ENCODE measurements at regions not wholly inside any gene's neighbourhood (a gene's known extent, or its start where the extent isn't known, plus 50 kb on each side); places are given as distances from the start of the nearest gene placed in this dataset.

GRCh38 chr6:168783720-168784119 lies 342.7 kb downstream of the SMOC2 start:
- no peak for DNase-seq (ENCODE audit: extremely low spot score)
- TF ChIP-seq FOXA1 (IDR thresholded peaks at IDR 0.05) (no peak), NFRKB (IDR thresholded peaks at IDR 0.05) (no peak), CTBP1 (IDR thresholded peaks at IDR 0.05; ENCODE audit: borderline replicate concordance) (no peak), FOXM1 (IDR thresholded peaks at IDR 0.05; ENCODE audit: borderline replicate concordance) (no peak), L3MBTL2 (conservative IDR thresholded peaks at IDR 0.05) (no peak), SUZ12 (IDR thresholded peaks at IDR 0.05) (no peak), LEF1 (IDR thresholded peaks at IDR 0.05; ENCODE audit: borderline replicate concordance) (no peak), ARNT (IDR thresholded peaks at IDR 0.05) (no peak), PKNOX1 (IDR thresholded peaks at IDR 0.05) (no peak), HDGF (IDR thresholded peaks at IDR 0.05; ENCODE audit: borderline replicate concordance) (no peak), ZNF384 (IDR thresholded peaks at IDR 0.05) (no peak), BHLHE40 (IDR thresholded peaks at IDR 0.05; ENCODE audit: borderline replicate concordance) (no peak), ELF4 (IDR thresholded peaks at IDR 0.05) (no peak), FOXK2 (IDR thresholded peaks at IDR 0.05) (no peak), SP1 (IDR thresholded peaks at IDR 0.05) (no peak), TARDBP (IDR thresholded peaks at IDR 0.05) (no peak)
- ChIA-PET CTCF (no interaction called here), POLR2A (no interaction called here)

GRCh38 chr6:168782187-168782751 lies 341.3 kb downstream of the SMOC2 start:
- DNase-seq (ENCODE audit: extremely low spot score) = no peak
- ChIA-PET POLR2A (no interaction called here), CTCF (no interaction called here)
- TF ChIP-seq FOXA1 (IDR thresholded peaks at IDR 0.05) (no peak), HDGF (IDR thresholded peaks at IDR 0.05; ENCODE audit: borderline replicate concordance) (no peak), NFRKB (IDR thresholded peaks at IDR 0.05) (no peak), LEF1 (IDR thresholded peaks at IDR 0.05; ENCODE audit: borderline replicate concordance) (no peak), ELF4 (IDR thresholded peaks at IDR 0.05) (no peak), SUZ12 (IDR thresholded peaks at IDR 0.05) (no peak), FOXM1 (IDR thresholded peaks at IDR 0.05; ENCODE audit: borderline replicate concordance) (no peak), BHLHE40 (IDR thresholded peaks at IDR 0.05; ENCODE audit: borderline replicate concordance) (no peak)

GRCh38 chr6:168778201-168778600 lies 337.2 kb downstream of the SMOC2 start:
- ChIA-PET CTCF (interaction anchor here (0.6 kb wide), 1 partner anchor 196 kb away, joined by 3 read pairs; no protein-coding TSS in a partner anchor), POLR2A (no interaction called here)
- TF ChIP-seq NFRKB (IDR thresholded peaks at IDR 0.05) (no peak), L3MBTL2 (conservative IDR thresholded peaks at IDR 0.05) (no peak), FOXA1 (IDR thresholded peaks at IDR 0.05) (no peak), CTBP1 (IDR thresholded peaks at IDR 0.05; ENCODE audit: borderline replicate concordance) (no peak), ELF4 (IDR thresholded peaks at IDR 0.05) (no peak)
- no peak for DNase-seq (ENCODE audit: extremely low spot score)

- no peak for DNase-seq (ENCODE audit: extremely low spot score)
- TF ChIP-seq NFRKB (IDR thresholded peaks at IDR 0.05) (no peak), ARNT (IDR thresholded peaks at IDR 0.05) (no peak), SUZ12 (IDR thresholded peaks at IDR 0.05) (no peak), FOXM1 (IDR thresholded peaks at IDR 0.05; ENCODE audit: borderline replicate concordance) (no peak), SP1 (IDR thresholded peaks at IDR 0.05) (no peak), TARDBP (IDR thresholded peaks at IDR 0.05) (no peak), LEF1 (IDR thresholded peaks at IDR 0.05; ENCODE audit: borderline replicate concordance) (no peak), FOXK2 (IDR thresholded peaks at IDR 0.05) (no peak), HDGF (IDR thresholded peaks at IDR 0.05; ENCODE audit: borderline replicate concordance) (no peak), CTBP1 (IDR thresholded peaks at IDR 0.05; ENCODE audit: borderline replicate concordance) (no peak), BHLHE40 (IDR thresholded peaks at IDR 0.05; ENCODE audit: borderline replicate concordance) (no peak), L3MBTL2 (conservative IDR thresholded peaks at IDR 0.05) (no peak), ELF4 (IDR thresholded peaks at IDR 0.05) (no peak), FOXA1 (IDR thresholded peaks at IDR 0.05) (no peak), PKNOX1 (IDR thresholded peaks at IDR 0.05) (no peak), ZNF384 (IDR thresholded peaks at IDR 0.05) (no peak)
- ChIA-PET CTCF (no interaction called here), POLR2A (no interaction called here)
These were observed 333.4 kb downstream of the SMOC2 start for GRCh38 chr6:168774381-168774780.

GRCh38 chr6:168773788-168774187 lies 332.8 kb downstream of the SMOC2 start:
- ChIA-PET CTCF (no interaction called here), POLR2A (no interaction called here)

More at GRCh38 chr6:168773788-168774187, 332.8 kb downstream of the SMOC2 start:
- DNase-seq (ENCODE audit: extremely low spot score) = no peak
- TF ChIP-seq NFRKB (IDR thresholded peaks at IDR 0.05) = no peak
- TF ChIP-seq SP1 (IDR thresholded peaks at IDR 0.05) = no peak
- TF ChIP-seq LEF1 (IDR thresholded peaks at IDR 0.05; ENCODE audit: borderline replicate concordance) = no peak
- TF ChIP-seq CTBP1 (IDR thresholded peaks at IDR 0.05; ENCODE audit: borderline replicate concordance) = no peak
- no peak for TF ChIP-seq FOXM1 (IDR thresholded peaks at IDR 0.05; ENCODE audit: borderline replicate concordance)
- TF ChIP-seq ELF4 (IDR thresholded peaks at IDR 0.05) = no peak
- TF ChIP-seq PKNOX1 (IDR thresholded peaks at IDR 0.05) = no peak
- TF ChIP-seq L3MBTL2 (conservative IDR thresholded peaks at IDR 0.05) = no peak
- TF ChIP-seq HDGF (IDR thresholded peaks at IDR 0.05; ENCODE audit: borderline replicate concordance) = no peak
- TF ChIP-seq FOXK2 (IDR thresholded peaks at IDR 0.05) = no peak
- no peak for TF ChIP-seq TARDBP (IDR thresholded peaks at IDR 0.05)
- TF ChIP-seq ZNF384 (IDR thresholded peaks at IDR 0.05) = no peak
- no peak for TF ChIP-seq ARNT (IDR thresholded peaks at IDR 0.05)
- no peak for TF ChIP-seq BHLHE40 (IDR thresholded peaks at IDR 0.05; ENCODE audit: borderline replicate concordance)
- TF ChIP-seq SUZ12 (IDR thresholded peaks at IDR 0.05) = no peak
- no peak for TF ChIP-seq FOXA1 (IDR thresholded peaks at IDR 0.05)
